Fibroblast of skin of right quadriceps (primary cell): ENCODE measurements at regions not wholly inside any gene's neighbourhood (a gene's known extent, or its start where the extent isn't known, plus 50 kb on each side); places are given as distances from the start of the nearest gene placed in this dataset.

Source experiments
- DNase-seq: peaks from one replicate; pipeline ENCODE4 v3.0.0-alpha.2; 2013

DNA sequence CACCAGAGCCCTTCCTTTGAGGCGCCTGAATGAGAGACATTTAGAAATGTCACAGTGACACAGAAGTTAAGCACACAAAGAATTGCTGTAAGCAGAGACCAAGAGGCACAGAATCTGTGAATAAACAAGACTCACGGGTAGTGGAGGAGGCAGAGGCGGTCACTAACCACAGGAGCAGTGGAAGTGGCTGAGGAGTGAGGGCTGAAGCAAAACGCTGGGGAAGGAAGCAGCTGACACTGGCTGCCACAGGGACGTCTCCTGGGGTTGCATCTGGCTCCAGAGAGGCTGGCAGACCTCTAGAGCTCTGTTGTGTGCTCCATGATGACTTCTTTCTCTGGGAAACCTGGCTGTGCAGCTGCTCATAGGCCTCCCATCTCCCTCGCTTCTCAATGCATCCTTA is 65.0 kb upstream of the SLC2A12 start:
- no peak for DNase-seq

DNA sequence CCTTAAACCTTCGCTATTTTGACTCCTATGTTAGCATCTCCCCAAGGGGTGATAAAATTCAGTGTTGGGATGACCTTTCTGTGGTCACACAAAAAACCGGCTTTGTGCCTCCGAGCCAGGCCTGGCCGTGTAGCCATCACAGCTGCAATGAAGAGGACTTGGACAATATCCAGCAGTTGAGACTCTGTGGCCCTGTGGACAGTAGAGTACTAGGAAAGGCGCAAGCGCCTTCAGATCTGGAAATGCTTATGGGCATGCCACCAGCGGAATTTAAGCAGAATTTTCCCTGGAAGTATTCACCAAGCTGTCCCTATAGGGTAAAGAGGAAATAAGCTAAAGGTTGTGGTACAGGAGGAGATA is 63.3 kb upstream of the SLC2A12 start:
- no peak for DNase-seq

DNA sequence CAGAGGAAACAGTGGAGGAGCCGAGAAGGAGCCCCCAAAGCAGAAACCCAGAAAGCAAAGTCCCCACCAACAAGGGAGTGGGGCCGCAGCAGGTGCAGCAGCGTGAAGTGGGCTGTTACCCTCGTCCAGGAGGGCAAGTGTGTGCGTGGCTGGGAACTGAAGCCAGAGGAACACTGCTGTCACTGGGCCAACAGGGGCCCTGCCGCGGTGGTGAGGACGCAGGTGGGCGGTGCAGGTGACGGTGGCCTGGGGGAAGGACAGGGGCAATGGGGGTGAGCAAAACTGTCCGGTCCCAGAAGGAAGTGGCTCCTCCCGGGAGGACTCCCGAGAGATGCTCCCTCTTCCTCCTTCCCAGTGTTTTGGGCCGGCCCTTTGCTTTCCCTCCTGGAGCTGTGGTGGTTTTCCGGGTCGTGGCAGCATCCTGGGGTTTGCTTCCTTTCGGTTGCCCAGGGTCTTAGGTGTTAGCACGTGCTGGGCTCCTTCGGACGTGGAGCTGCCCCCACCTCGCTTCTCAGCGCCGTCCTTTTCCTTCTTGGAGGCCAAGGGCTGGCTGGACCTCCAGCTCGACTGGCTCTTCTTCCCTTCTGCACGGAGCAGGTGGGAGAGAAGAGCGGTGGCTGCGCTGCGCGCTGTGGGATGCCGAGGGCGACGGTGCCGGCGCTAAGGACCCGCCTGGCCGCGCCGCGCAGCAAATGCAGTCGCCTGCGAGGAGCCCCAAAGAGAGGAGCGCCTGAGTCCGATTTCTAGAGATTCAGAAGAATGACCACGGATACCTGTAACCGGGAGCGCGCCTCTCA is 62.7 kb upstream of the SLC2A12 start:
- DNase-seq: no peak

DNA sequence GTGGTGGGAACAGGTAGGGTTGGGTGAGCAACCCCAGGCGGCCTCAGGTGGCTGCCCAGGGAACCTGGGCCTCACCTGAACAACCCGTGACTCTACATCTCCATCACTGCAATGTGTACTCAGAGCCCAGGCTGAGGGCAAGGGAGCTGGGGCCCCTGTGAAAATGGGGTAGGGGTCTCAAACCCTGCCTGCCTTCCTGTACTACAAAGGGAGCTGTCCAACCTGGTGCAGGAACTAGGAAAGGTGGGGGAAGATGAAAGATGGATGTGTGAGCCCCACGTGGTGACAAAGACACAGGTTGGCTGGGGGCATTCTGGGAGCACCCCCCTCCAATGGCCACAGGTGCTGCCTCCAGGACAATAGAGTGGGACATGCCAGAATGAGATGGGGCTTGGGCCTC is 62.1 kb upstream of the SLC2A12 start:
- DNase-seq: no peak

DNA sequence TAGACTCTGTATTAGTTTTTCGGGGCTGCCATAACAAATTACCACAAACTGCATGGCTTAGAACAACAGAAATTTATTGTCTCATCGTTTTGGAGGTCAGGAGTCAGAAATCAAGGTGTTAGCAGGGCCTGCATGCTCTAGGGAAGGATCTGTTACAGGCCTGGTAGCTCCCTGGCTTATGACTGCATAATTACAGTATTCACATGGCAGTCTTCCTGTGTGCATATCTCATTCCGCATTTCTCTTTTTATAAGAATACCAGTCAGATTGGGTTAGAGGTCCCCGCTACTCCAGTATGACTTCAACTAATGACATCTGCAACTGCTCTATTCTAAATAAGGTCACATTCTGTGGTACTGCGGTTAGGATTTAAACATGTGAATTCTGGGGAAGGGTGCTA is 59.3 kb upstream of the SLC2A12 start:
- peak; percentile 8 for DNase-seq

DNA sequence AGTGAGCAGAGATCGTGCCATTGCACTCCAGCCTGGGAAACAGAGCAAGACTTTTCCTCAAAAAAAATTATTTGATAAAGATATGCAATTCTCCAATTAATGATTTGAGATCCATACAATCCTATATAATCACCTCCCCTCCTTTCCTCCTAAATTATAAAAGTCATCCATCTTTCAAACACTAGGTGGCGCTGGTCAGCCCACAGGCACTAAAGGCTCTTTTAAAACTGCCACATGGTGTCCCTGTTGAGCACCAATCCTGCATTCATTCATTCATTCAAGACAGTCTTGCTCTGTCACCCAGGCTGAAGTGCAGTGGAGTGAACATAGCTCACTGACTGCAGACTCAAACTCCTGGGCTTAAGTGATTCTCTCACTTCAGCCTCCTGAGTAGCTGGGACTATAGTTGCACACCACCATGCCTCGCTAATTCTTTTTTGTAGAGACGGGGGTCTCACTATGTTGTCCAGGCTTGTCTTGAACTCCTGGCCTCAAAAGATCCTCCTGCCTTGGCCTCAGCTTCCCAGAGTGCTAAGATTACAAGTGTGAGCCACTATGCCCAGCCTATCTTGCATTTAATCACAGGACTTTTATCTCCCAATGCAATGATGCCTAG is 58.7 kb upstream of the SLC2A12 start:
- DNase-seq: peak; percentile 43

DNA sequence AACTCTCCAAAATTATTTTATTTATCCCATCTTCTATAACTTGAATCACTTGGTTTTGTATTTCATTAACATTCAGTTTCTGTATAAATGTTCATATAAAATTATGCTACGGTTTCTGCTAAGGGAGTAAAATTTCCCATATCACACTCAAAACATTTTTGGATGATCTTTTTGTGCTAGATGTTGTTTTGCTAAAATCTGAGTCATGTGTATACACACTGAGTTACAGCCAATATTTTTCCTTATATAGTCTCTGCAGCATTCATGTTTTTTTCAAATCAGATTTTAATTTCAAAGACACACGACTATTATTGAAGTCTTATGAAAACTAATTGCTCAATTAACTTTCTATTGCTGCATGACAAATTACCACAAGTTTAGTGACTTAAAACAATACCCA is 54.3 kb upstream of the SLC2A12 start:
- no peak for DNase-seq

DNA sequence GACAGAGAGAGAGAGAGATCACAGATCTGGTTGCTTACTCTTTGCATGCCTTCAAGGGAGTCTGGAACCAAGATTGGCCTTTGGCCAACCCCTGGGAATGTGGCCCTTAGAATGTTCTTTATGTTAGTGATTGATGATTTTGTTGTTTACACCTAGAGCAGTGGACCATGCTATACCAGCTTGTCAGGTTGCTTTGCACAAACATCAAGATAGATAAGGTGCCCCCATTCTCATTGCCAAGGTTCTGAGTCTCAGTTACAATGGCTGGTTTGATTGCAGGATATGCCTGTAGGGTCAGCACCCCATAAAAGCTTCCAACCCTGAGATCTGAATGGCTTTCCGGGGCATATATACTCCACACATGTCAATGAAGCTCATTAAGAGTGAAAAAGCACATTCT is 53.5 kb upstream of the SLC2A12 start:
- DNase-seq: no peak

DNA sequence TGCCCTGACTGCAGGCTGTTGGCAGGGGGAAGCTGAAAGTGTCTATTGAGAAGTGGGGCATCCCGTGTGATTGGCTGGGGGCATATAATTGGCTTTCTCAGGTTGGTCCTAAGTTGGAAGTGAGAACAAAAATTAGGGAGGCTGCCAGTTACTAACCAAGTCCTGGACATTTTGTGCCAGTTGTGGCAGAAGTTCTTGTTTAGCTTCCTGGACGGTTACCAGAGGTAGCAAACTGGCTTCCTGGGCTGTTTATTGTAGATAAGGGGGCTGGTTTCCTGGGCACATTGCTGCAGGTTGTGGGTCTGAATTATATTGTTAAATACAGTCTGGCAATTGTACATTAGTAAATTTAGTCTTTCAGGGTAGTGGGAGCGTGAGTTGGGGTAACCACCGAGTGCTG is 50.6 kb upstream of the SLC2A12 start:
- DNase-seq: no peak
